Fibroblast of mammary gland (primary cell): ENCODE measurements at regions not wholly inside any gene's neighbourhood (a gene's known extent, or its start where the extent isn't known, plus 50 kb on each side); places are given as distances from the start of the nearest gene placed in this dataset.

Source experiments
- DNase-seq: peaks from one replicate; pipeline ENCODE4 v3.0.0-alpha.2; 2010; ENCODE audit warnings: low read depth
- H3K4me3 ChIP-seq: 2 replicates; pipeline ENCODE4 v1.5.1; 2011; ENCODE audit warnings: low read depth, mild to moderate bottlenecking, low read length, moderate library complexity; ENCODE audit not compliant: control insufficient read depth
- TF ChIP-seq, protein P1 (sequence below): conservative IDR thresholded peaks from 2 replicates; pipeline ENCODE4 v1.5.1; 2011; ENCODE audit warnings: low read depth, low read length, inconsistent platforms; ENCODE audit not compliant: control insufficient read depth, insufficient read depth

GRCh38 chr3:55413236-55413635, 73.9 kb downstream of the WNT5A start:
- TF ChIP-seq, protein P1, sequence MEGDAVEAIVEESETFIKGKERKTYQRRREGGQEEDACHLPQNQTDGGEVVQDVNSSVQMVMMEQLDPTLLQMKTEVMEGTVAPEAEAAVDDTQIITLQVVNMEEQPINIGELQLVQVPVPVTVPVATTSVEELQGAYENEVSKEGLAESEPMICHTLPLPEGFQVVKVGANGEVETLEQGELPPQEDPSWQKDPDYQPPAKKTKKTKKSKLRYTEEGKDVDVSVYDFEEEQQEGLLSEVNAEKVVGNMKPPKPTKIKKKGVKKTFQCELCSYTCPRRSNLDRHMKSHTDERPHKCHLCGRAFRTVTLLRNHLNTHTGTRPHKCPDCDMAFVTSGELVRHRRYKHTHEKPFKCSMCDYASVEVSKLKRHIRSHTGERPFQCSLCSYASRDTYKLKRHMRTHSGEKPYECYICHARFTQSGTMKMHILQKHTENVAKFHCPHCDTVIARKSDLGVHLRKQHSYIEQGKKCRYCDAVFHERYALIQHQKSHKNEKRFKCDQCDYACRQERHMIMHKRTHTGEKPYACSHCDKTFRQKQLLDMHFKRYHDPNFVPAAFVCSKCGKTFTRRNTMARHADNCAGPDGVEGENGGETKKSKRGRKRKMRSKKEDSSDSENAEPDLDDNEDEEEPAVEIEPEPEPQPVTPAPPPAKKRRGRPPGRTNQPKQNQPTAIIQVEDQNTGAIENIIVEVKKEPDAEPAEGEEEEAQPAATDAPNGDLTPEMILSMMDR: no peak
- H3K4me3 ChIP-seq: no peak overlapping the region
- no peak for DNase-seq

DNA sequence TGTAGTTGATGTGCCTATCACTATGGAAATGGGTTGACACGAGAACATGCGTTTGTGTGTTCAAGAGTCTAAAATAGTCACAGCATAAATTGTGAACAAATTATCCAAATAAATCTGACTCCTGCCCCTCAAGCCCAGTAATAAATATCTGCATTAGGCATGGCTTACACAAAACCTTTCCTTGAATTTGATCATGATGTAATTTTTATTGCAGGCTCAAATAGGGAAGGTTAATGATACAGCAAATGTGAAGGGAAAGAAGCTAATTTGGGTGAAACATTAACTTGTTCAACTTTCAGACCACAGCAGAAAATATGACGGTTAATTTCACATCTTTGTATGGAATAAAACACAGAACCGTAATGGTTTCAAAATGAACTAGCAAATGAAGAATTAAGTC, 74.6 kb downstream of the WNT5A start:
- no peak for DNase-seq
- no peak overlapping the region for H3K4me3 ChIP-seq
- TF ChIP-seq, protein P1: no peak

DNA sequence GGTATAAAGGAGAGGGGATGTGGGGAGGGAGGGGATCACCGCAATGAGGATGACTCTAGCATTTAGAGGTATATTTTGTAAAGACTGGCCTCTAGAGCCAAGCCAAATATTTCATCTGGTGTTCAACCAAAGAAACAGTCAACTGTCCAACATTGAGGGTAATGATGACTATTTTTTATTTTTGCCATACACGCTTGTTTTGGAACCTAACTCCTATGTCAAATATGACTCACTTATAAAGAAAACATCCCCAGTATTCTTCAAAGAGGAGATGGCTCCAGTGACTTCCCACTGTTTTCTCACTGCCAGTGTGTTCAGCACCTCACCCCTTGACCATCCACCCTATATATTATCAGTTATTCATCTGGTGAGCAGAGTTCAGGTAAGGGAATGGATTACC, 77.3 kb downstream of the WNT5A start:
- peak; percentile 67 for DNase-seq
- H3K4me3 ChIP-seq: no peak overlapping the region
- TF ChIP-seq, protein P1: no peak

DNA sequence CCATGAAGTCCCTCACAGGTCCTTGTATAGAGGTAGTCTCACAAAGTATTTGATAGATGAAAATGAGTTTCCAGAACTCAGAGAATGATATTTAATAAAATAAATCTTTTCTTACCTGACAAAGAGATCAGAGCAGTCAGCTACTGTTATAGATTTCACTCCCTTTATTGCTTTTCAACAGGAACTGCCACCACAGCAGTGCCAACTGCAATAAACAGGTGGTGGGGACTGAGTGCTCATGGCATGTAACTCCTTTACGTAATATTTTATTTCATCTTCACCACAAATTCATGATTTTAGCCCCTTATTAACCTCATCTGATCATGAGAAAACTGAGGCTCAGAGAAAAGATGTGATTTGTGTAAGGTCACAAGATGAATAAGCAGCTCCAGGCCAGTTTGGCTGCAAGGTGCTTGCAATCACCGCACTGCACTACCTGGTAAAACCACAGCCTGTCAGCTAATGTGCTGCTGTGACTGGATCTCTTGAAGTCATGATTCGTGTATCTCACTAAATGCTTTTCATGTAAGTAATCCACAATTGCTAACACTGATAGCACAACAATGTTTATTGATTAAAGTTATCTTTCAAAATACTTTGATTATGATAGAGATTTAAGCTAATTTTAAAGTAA, 78.8 kb downstream of the WNT5A start:
- no peak overlapping the region for H3K4me3 ChIP-seq
- DNase-seq: no peak
- TF ChIP-seq, protein P1: no peak

- DNase-seq: no peak
- H3K4me3 ChIP-seq: no peak overlapping the region
- TF ChIP-seq, protein P1: no peak
These were observed 79.7 kb downstream of the WNT5A start for GRCh38 chr3:55407426-55407820.

DNA sequence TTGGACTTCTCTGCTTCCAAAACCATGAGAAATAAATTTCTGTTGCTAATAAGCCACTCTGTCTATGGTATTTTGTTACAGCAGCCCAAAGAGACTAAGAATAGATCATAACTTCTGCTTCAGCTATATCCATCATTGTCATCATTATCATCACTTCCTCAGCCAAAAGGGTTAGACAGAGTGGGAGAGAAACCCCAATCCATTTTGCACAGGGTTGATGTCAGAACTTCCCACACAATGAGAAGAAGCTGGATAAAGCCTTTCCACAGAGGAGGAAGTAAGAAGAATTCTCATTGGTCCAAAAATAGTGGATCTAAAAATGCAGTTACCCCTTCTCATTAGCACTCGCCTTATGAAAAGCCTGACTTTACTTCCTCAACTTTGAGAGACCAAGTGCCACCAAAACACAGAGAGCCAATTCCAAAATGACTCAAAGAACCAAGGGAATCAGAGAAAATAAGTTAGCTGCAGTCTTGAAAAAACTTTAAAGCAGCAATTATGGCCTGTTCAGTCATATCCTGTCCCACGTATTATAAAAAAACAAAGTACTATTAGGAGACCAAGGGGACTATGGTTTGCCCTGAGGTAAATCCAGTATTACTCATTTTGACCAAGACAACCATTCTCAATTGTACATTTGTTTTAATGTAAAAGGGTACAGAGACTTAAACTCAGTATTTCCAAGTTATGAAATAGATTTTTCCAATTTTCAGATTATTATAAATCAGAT, 80.2 kb downstream of the WNT5A start:
- TF ChIP-seq, protein P1: no peak
- H3K4me3 ChIP-seq: no peak overlapping the region
- peak; percentile 66 for DNase-seq
